Smooth muscle cell (in vitro differentiated cells): ENCODE measurements at regions not wholly inside any gene's neighbourhood (a gene's known extent, or its start where the extent isn't known, plus 50 kb on each side); places are given as distances from the start of the nearest gene placed in this dataset.

ENCODE experiments used
- DNase-seq: peaks from one replicate; lab custom pipeline; 2025; ENCODE audit not compliant: unreplicated experiment; lab: John Stamatoyannopoulos, UW
- H2AFZ ChIP-seq: fragments of 200-600 bp; sonication (generic); 2 replicates; pipeline ENCODE4 v1.6.0; 2016; ENCODE audit warnings: antibody characterized with exemption, low read depth, mild to moderate bottlenecking
- H3F3A ChIP-seq: fragments of 200-600 bp; sonication (generic); 2 replicates; pipeline ENCODE4 v1.6.0; 2017; ENCODE audit warnings: antibody characterized with exemption, low read depth
- H3K27ac ChIP-seq: fragments of 200-600 bp; sonication (generic); 2 replicates; pipeline ENCODE4 v1.5.1; 2016; ENCODE audit warnings: low read depth, mild to moderate bottlenecking
- H3K27me3 ChIP-seq: fragments of 200-600 bp; sonication (generic); 2 replicates; pipeline ENCODE4 v1.6.1; 2016; ENCODE audit warnings: low read depth, mild to moderate bottlenecking
- H3K36me3 ChIP-seq: fragments of 200-600 bp; sonication (generic); 2 replicates; pipeline ENCODE4 v1.5.1; 2016; ENCODE audit warnings: low read depth
- H3K4me1 ChIP-seq: fragments of 200-600 bp; sonication (generic); 2 replicates; pipeline ENCODE4 v1.5.1; 2016; ENCODE audit warnings: low read depth
- H3K4me2 ChIP-seq: fragments of 200-600 bp; sonication (generic); 2 replicates; pipeline ENCODE4 v1.6.0; 2016; ENCODE audit warnings: mild to moderate bottlenecking
- H3K4me3 ChIP-seq: fragments of 200-600 bp; sonication (generic); 2 replicates; pipeline ENCODE4 v1.5.1; 2016; ENCODE audit warnings: mild to moderate bottlenecking
- H3K79me2 ChIP-seq: fragments of 200-600 bp; sonication (generic); 2 replicates; pipeline ENCODE4 v1.6.0; 2016; ENCODE audit warnings: low read depth, mild to moderate bottlenecking
- H3K9ac ChIP-seq: fragments of 200-600 bp; sonication (generic); 2 replicates; pipeline ENCODE4 v1.6.0; 2016; ENCODE audit warnings: low read depth
- H3K9me3 ChIP-seq: fragments of 200-600 bp; sonication (generic); replicated peaks from 2 replicates; pipeline ENCODE4 v1.5.1; 2016; ENCODE audit warnings: low read depth
- H4K20me1 ChIP-seq: fragments of 200-600 bp; sonication (generic); 2 replicates; pipeline ENCODE4 v1.6.0; 2016; ENCODE audit warnings: low read depth
- CTCF ChIP-seq: fragments of 200-600 bp; sonication (generic); IDR thresholded peaks from 2 replicates; pipeline ENCODE4 v1.5.1; 2017; ENCODE audit warnings: borderline replicate concordance, mild to moderate bottlenecking, antibody characterized with exemption; ENCODE audit not compliant: insufficient read depth, poor library complexity, severe bottlenecking
- WGBS: methylation state at CpG from one replicate; pipeline ENCODE4 v1.1.7; 2016; ENCODE audit warnings: low lambda C conversion rate; 5-methylcytosine and 5-hydroxymethylcytosine counted together

GRCh38 chr13:53839461-53839860 is 810.8 kb downstream of the OLFM4 start:
- no peaks in the 10 kb centered on the region for H3K27me3 ChIP-seq
- no peaks in the 10 kb centered on the region for H3F3A ChIP-seq
- H3K4me3 ChIP-seq: no peak overlapping the region
- no peaks in the 10 kb centered on the region for H3K79me2 ChIP-seq
- no peak for TF ChIP-seq CTCF
- H2AFZ ChIP-seq: no peak overlapping the region
- H3K4me2 ChIP-seq: no peak overlapping the region
- H3K4me1 ChIP-seq: no peaks in the 10 kb centered on the region
- H3K36me3 ChIP-seq: no peaks in the 10 kb centered on the region
- H3K27ac ChIP-seq: no peak overlapping the region
- H3K9ac ChIP-seq: no peak overlapping the region
- no peaks in the 10 kb centered on the region for H4K20me1 ChIP-seq
- DNase-seq: no peak
- no peaks in the 10 kb centered on the region for H3K9me3 ChIP-seq

- 64% methylated on average over 6 of the region's 6 CpGs for WGBS
- Histone ChIP-seq H3K79me2 (no peaks in the 10 kb centered on the region), H3K27me3 (no peaks in the 10 kb centered on the region), H3K27ac (no peak overlapping the region), H3K4me2 (no peak overlapping the region), H3K9me3 (no peaks in the 10 kb centered on the region), H3F3A (no peaks in the 10 kb centered on the region), H3K9ac (no peak overlapping the region), H2AFZ (no peak overlapping the region), H4K20me1 (no peaks in the 10 kb centered on the region), H3K4me3 (no peak overlapping the region), H3K36me3 (no peaks in the 10 kb centered on the region), H3K4me1 (peaks cover 9% of the 10 kb centered on the region)
- no peak for DNase-seq
- no peak for TF ChIP-seq CTCF
These were observed 816.0 kb downstream of the OLFM4 start for GRCh38 chr13:53844473-53845146.

GRCh38 chr13:53847502-53847901 is 818.9 kb downstream of the OLFM4 start:
- Histone ChIP-seq H3K4me1 (peaks cover 9% of the 10 kb centered on the region), H3K4me3 (no peak overlapping the region), H2AFZ (no peak overlapping the region), H3K79me2 (no peaks in the 10 kb centered on the region), H3K27me3 (no peaks in the 10 kb centered on the region), H3K4me2 (no peak overlapping the region), H3K9me3 (no peaks in the 10 kb centered on the region), H3F3A (no peaks in the 10 kb centered on the region), H3K36me3 (no peaks in the 10 kb centered on the region), H4K20me1 (no peaks in the 10 kb centered on the region), H3K27ac (no peak overlapping the region), H3K9ac (no peak overlapping the region)
- 95% methylated on average over 2 of the region's 2 CpGs for WGBS
- no peak for DNase-seq
- TF ChIP-seq CTCF: no peak

- no peak for DNase-seq
- Histone ChIP-seq H3K27ac (no peak overlapping the region), H3K9ac (no peak overlapping the region), H4K20me1 (no peaks in the 10 kb centered on the region), H3K4me2 (peak overlapping the region; percentile 64), H3K36me3 (no peaks in the 10 kb centered on the region), H3K4me1 (peaks cover 9% of the 10 kb centered on the region), H3K27me3 (no peaks in the 10 kb centered on the region), H2AFZ (no peak overlapping the region), H3F3A (no peaks in the 10 kb centered on the region), H3K4me3 (no peak overlapping the region), H3K9me3 (no peaks in the 10 kb centered on the region), H3K79me2 (no peaks in the 10 kb centered on the region)
- TF ChIP-seq CTCF: no peak
- 17% methylated on average over 7 of the region's 7 CpGs for WGBS
These were observed 819.9 kb downstream of the OLFM4 start for GRCh38 chr13:53848366-53848961.
